DMS153 treated with DMSO at 0.1 percent for 48 hours (cell line): ENCODE measurements at regions not wholly inside any gene's neighbourhood (a gene's known extent, or its start where the extent isn't known, plus 50 kb on each side); places are given as distances from the start of the nearest gene placed in this dataset.

Experiments
- DNase-seq: peaks from one replicate; lab custom pipeline; 2025; ENCODE audit not compliant: unreplicated experiment; lab: John Stamatoyannopoulos, UW

GRCh38 chr1:29865051-29865450 lies 628.7 kb downstream of the PTPRU start:
- no peak for DNase-seq

DNA sequence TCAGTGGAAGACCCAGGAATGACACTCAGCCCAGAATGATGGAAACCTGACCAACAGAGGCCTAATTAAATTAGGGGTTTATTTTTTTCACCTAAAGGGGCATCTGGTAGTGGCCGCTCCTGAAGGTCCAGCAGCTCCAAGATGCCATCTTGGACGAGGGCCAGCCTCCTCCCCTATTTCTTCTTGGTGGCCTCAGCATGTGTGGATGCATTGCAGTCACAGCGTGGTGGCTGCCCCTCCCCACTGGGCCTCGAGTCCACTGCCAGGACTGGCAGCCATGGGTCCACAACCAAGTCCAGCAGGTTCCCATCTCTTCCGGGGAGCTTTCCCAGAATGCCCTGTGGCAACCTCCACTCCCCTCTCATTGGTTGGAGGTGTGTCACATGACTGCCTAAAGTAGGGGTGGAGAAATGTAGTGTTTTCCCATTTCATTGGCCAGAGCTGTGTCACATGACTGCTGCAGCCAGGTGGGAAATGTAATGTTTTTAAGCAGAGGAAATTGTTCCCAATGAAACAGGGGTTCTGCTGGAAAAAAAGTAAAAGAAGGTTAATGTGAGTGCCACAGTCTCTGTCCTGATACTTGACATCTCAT lies 628.2 kb downstream of the PTPRU start:
- DNase-seq: no peak

DNA sequence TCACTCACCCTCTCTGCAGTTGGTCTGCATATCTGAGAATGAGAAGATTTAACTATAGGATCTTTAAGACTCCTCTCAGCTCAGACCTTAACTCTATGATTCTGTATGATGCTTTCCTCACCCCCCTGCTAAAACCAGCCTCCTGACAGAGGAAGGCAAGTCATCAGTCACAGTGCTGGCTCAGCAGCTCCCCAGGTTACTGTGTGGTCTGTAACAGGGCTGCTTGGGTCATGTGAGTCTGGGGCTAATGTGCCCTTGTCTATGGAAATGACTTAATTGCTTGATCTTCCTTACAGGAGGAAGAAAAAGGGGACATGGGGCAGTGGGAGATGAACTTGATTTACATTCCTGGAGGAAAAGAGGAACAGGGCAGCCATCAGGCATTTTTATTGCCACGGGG lies 625.6 kb downstream of the PTPRU start:
- DNase-seq: no peak

GRCh38 chr1:29861446-29861845 lies 625.1 kb downstream of the PTPRU start:
- no peak for DNase-seq

- no peak for DNase-seq
Measured at GRCh38 chr1:29860681-29861080, 624.4 kb downstream of the PTPRU start.

- no peak for DNase-seq
Measured at GRCh38 chr1:29860056-29860455, 623.7 kb downstream of the PTPRU start.

- DNase-seq: no peak
Measured at GRCh38 chr1:29859126-29859525, 622.8 kb downstream of the PTPRU start.

DNA sequence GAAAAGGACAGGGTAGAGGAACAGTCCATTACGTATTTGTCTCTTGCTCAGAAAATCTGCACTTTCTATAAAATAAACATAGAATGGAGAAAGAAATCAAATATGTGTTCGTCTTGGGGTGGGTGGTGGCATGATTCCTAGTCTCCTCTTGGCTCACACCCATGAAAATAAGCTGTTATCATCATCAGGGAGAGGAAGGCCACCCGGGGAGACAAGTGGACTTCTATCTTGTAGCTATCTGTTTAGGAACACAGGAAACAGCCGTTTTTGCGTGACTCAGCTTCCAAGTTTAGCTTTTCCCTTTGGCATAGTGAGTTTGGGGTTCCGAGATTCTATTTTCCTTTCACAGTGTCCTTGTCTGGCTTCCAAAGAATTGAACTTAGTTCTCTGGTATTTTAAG lies 622.3 kb downstream of the PTPRU start:
- no peak for DNase-seq

DNA sequence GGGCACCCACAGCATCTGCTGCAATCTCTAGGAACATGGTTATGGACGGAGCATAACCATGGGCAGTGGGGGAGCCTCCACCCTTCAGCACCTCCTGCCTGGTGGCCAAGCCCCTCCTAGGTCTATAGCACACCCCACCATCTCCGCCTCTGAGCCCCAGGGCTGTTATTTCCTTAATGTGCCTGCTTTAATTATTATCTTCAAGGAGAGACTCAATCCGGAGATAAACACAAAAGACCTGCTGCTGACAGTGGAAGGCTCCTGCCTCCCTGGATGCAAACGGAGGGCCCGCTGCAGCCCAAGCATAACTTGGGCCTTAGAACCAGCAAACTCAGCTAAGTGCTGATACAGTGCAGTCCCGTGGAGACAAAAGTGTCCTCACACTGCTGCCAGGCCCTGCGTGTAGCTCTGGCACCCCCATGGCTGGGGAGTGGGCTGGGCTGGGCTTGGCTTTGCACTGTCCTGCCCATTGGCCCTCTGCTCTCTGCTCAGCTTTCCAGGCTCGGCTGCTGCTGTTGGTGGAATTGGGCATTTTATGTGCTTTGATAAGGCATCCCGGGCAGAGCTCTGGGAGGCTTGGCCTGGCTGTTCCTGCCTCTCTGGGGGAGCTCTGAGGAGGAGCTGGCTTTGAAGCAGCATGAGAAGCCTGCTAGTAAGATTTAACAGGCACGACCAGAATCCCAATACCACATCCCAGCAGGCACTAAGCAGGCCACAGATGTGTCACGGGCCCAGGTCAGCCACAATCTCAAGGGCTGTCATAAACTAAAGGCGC lies 620.2 kb downstream of the PTPRU start:
- no peak for DNase-seq

- no peak for DNase-seq
Measured at GRCh38 chr1:29855561-29856160, 619.3 kb downstream of the PTPRU start.

DNA sequence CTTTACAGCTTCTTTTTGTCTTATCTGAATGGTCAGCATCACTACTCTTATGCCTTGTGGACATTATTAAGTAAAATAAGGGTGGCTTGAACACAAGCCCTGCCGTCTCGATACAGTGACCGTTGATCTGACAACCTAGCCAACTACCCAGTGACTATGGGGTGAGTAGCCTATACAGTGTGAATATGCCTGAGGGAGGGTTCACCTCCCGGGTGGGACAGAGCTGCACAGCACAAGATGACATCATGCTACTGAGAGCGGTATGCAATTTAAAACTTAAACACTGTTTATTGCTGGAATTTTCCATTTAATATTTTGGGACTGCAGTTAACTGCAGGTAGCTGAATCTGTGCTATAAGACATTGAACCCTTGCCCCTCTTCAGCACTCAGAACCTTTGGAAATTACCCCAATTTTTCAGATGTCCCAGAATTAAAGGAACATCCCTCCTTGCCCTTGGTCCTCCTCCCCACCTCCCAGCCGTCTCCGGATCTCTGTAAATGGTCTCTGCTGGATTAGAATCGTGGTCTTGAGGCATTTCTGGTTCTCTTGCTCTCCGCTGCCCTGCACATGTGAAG lies 618.5 kb downstream of the PTPRU start:
- no peak for DNase-seq

GRCh38 chr1:29853716-29854330 lies 617.5 kb downstream of the PTPRU start:
- DNase-seq: no peak

- DNase-seq: no peak
Measured at GRCh38 chr1:29852248-29852647, 615.9 kb downstream of the PTPRU start.

DNA sequence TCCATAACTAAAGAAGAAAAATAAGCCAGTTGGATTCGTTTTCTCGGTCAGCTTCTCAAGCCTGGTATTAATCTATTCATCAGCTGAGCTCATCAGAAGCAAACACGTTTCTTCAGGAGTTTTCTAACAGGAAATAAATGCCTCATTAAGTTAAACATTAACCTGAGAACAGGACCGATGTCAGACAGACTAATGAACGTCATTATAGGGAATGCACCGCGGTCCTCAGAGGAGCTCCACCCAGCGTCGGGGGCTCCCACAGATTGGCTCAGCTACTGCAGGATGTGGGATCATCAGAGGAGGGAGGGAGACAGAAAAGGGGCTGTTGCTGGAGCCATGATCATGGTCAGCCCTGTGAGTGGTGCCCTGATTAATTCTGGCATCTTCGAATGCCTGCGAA lies 615.4 kb downstream of the PTPRU start:
- DNase-seq: no peak

DNA sequence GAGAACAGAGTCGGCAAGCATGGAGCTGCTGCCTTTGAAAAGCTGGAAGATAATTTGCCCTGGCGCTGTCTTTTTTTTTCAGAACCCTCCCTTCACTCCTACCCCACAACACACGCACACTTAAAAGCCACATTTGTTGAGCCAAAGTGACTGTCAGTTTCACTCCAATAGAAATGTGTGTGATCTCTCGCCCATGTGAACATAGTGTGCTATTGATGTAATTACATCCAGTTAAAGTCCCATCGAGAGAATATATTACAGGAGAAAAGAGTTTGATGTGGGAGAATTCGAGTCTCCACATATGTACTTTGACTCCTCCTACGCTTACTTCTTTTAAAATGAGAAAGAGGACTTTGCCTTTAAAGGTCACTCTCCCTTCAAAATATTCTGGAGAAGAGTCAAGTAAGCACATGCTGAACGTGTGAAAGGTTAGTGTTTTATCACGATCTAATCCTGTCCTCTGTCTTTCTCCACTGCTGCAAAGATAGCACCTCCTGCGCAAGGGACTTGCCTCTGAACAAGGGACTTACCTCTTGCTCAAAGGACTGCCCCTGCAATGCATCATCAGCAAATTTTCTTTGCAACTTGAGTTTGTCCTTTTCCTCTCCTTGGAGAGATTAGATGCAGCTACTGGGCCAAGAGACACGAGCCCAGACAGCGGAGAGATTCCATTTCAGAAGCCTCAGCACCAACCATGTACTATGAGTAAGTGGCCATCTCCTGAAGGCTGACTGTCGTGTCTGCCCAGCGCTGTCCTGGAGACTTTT lies 613.9 kb downstream of the PTPRU start:
- DNase-seq: no peak

DNA sequence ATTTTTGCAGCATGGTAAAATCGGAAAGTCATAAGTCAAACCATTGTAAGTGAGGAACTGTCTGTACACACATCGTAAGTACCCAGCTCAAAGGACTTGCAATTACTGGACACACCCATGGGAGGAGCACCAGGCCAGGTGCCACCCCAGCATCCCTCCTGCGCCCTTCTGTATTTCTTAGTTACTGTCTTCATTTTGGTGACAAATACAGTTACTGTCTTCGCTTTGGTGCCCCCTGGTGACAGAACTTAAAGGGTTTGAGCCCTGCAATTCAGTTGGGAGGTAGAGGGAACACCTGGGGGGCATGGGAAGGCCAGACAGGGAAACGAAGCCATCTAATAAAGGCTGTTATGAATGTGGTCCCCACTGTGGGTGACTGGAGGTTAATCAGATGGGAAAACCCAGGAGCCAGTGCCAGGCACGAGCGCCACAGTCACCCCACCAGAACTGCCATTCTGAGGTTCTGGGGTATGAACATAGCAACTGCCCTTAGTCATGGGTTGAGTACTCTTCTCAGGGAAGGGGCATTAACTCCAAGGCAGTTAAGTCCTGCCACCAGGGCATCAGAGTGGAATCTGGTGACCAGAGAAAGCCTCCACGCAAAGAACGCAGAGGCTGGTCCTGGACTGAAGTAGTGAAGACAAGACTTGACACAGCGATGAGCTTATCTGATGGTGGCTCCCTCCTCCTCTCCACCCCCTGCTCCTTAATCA lies 612.9 kb downstream of the PTPRU start:
- DNase-seq: peak; percentile 42

DNA sequence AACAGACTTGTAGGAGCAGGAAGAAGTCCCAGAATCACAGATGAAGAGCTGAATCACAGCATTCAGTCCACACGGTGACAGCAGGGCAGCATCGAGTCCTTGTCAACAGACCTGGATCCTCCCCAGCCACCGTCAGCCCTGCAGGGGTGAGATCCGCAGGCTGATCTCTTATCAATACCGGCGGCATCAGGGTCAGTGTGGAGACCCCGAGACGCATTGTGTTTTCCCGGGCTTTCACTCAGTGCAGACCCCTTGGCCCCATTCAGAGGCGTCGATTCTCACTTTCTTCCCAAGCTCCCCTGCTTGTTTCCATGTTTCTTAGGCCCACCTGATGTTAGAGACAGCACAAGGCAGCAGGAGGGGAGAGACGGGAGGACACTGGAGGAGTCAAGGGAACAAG lies 609.6 kb downstream of the PTPRU start:
- no peak for DNase-seq

DNA sequence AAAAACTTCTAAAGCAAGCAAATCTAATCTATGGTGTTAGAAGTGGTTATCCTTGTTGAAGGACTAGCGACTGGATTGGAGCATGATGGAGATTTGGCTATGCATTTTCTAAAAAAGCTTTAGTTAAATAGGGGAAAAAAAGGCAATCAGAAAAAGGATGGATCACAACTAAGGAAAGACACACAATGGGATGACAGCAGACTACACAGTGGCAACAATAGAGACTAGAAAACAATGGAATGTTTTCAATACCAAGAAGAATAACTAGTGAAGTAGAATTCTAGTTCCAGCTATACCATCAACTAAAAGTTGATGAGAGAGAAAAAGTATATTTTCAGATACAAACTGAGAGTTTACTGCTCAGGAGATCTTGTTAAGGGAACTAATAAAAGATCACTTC lies 605.8 kb downstream of the PTPRU start:
- no peak for DNase-seq

DNA sequence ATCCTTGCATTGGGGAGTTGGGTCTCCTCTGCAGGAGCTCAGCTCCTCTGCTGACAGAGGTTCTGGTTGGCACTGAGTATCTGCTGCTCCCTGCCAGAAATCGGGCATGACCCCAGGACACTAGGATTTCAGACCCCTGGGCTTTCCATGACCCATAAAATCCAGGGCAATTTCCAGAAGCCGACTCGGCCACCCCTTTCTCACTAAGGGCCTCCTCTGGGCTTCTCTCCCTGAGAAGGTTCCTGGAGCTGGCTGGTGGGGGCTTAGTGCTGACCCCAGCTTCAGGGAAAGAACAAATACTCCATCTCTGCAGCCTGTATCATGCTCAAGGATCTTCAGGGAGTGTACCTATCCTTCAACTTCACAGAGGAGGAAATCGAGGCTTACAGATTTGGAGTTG lies 603.4 kb downstream of the PTPRU start:
- DNase-seq: no peak

DNA sequence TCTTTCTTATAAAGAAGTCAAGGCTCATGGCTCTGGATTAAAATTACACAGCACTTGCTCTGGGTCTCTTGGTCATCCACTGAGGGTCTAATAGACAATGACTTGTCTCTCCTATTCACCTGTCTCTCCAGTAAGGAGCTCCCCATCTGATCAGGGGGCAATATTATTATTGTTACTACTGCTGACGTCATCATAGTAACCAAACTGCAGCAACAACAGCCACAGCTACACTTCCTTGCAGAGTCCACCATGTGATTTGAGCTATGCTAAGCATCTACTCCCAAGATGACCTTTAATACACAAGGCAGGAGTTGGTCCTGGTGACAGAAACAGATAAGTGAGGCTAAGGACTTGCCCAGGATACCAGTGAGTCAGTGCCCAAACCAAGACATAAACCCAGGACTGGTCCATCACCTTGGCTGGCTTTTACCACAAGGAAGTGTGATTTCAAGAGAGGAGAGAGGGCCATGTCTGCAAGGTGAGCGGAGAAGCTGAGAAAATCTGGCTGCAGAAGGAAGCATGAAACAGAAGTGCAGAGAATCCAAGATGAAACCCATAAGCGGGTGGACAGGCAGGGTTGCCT lies 602.5 kb downstream of the PTPRU start:
- no peak for DNase-seq
